Heart left ventricle (tissue), 13 donors: ENCODE measurements at regions not wholly inside any gene's neighbourhood (a gene's known extent, or its start where the extent isn't known, plus 50 kb on each side); places are given as distances from the start of the nearest gene placed in this dataset.

ENCODE experiments used
- CTCF ChIP-seq, 12 donors: fragments of 200-600 bp; sonication (generic) in 4 of 12; IDR thresholded peaks; one replicate each; pipeline versions ENCODE4 v1.5.0 to v1.8.0; 2018 to 2022; ENCODE audit warnings: antibody characterized with exemption in 12 of 12, mild to moderate bottlenecking in 5 of 12
- POLR2A ChIP-seq, 2 donors: fragments of 450-650 bp; IDR thresholded peaks; one replicate each; pipeline ENCODE4 v1.6.1; 2017; ENCODE audit warnings: antibody characterized with exemption in 2 of 2, mild to moderate bottlenecking in 2 of 2, moderate library complexity in 2 of 2
- donor health status: ischemic (EF 13 %, LVEDD 7.1; RV severe dilation, severe dysfunction).
- donor health status: DM: no; HTN: yes; CAD: no.
- donor health status: DM: no; HTN: no; CAD: no.
- donor health status: ischemic (EF 25% LVEDD 6.9; RV normal size, moderate dysfunction).
- donor health status: ischemic (EF 25% LVEDD 5.7; RV mildly dilated, moderate dysfunction).
- donor health status: ischemic (EF 35%, LVEDD 5.7; RV mildly dilated, moderate dysfunction).
- donor health status: nonischemic (EF 11% LVEDD 7.7; RV severe dilation, severe dysfunction).
- donor health status: DM: yes; HTN: yes; CAD: no.
- donor health status: PGD.
- donor health status: ischemic (EF 29% LVEDD 5.4; RV normal size, mild dysfunction).
- donor health status: nonischemic (EF 23%, LVEDD 6.1; RV moderate dilation, normal function).

GRCh38 chr5:158013939-158014338 lies 155.0 kb upstream of the CLINT1 start:
- TF ChIP-seq CTCF (IDR thresholded peaks at IDR 0.05) (peak in 11 of 12 donors; percentile 16 to 57 (median 38)), POLR2A (IDR thresholded peaks at IDR 0.05) (no peak)
